ENCODE measurements at regions not wholly inside any gene's neighbourhood (a gene's known extent, or its start where the extent isn't known, plus 50 kb on each side); places are given as distances from the start of the nearest gene placed in this dataset.

GRCh38 chr13:91036886-91037285 is 310.6 kb upstream of the MIR17HG start:
- WGBS, 2 donors (ENCODE audit: low coverage in 1 of 2) = 51 to 71% methylated on average over 3 of the region's 3 CpGs
- no peaks in the 10 kb centered on the region for H3K9me3 ChIP-seq
- no peak overlapping the region for H3K4me3 ChIP-seq
- intact Hi-C loops (cut with DNase I; ENCODE audit: low total_unique reads) = no loop called here
- no peak overlapping the region for H3K27ac ChIP-seq
- H3K36me3 ChIP-seq = no peaks in the 10 kb centered on the region
- TF ChIP-seq CTCF (IDR thresholded peaks at IDR 0.05) (no peak), POLR2AphosphoS5 (IDR thresholded peaks at IDR 0.05) (no peak), EP300 (IDR thresholded peaks at IDR 0.05; ENCODE audit: low read depth) (no peak), POLR2A (IDR thresholded peaks at IDR 0.05) (no peak)
- DNase-seq = no peak
- in situ Hi-C loops (cut with MboI; ENCODE audit: low pct_ligation_motif_present in 1 of 4, low pct_unique_long_range_greater_than_20kb in 1 of 4, low sequenced_read_pairs in 3 of 4) = no loop called here
- H3K27me3 ChIP-seq = no peaks in the 10 kb centered on the region
- no peaks in the 10 kb centered on the region for H3K4me1 ChIP-seq

- no peak overlapping the region for H3K27ac ChIP-seq
- in situ Hi-C loops (cut with MboI; ENCODE audit: low pct_ligation_motif_present in 1 of 4, low pct_unique_long_range_greater_than_20kb in 1 of 4, low sequenced_read_pairs in 3 of 4) (no loop called here), intact Hi-C loops (cut with DNase I; ENCODE audit: low total_unique reads) (no loop called here)
- DNase-seq = no peak
- no peak overlapping the region for H3K4me3 ChIP-seq
- no peaks in the 10 kb centered on the region for H3K36me3 ChIP-seq
- TF ChIP-seq EP300 (IDR thresholded peaks at IDR 0.05; ENCODE audit: low read depth) (no peak), POLR2A (IDR thresholded peaks at IDR 0.05) (no peak), CTCF (IDR thresholded peaks at IDR 0.05) (no peak), POLR2AphosphoS5 (IDR thresholded peaks at IDR 0.05) (no peak)
- H3K4me1 ChIP-seq = no peaks in the 10 kb centered on the region
- 50 to 69% methylated on average over 1 of the region's 1 CpG for WGBS, 2 donors (ENCODE audit: low coverage in 1 of 2)
- H3K9me3 ChIP-seq = no peaks in the 10 kb centered on the region
- no peaks in the 10 kb centered on the region for H3K27me3 ChIP-seq
These were observed 304.6 kb upstream of the MIR17HG start for GRCh38 chr13:91042870-91043269.

- WGBS, 2 donors (ENCODE audit: low coverage in 1 of 2) = 47% methylated on average over 5 of the region's 5 CpGs
- intact Hi-C loops (cut with DNase I; ENCODE audit: low total_unique reads) = no loop called here
- Histone ChIP-seq H3K27ac (no peak overlapping the region), H3K36me3 (no peaks in the 10 kb centered on the region), H3K4me1 (no peaks in the 10 kb centered on the region), H3K4me3 (no peak overlapping the region), H3K9me3 (no peaks in the 10 kb centered on the region), H3K27me3 (no peaks in the 10 kb centered on the region)
- no peak for TF ChIP-seq POLR2A (IDR thresholded peaks at IDR 0.05)
- TF ChIP-seq POLR2AphosphoS5 (IDR thresholded peaks at IDR 0.05) = no peak
- no peak for TF ChIP-seq CTCF (IDR thresholded peaks at IDR 0.05)
- TF ChIP-seq EP300 (IDR thresholded peaks at IDR 0.05; ENCODE audit: low read depth) = no peak
- in situ Hi-C loops (cut with MboI; ENCODE audit: low pct_ligation_motif_present in 1 of 4, low pct_unique_long_range_greater_than_20kb in 1 of 4, low sequenced_read_pairs in 3 of 4) = no loop called here
- no peak for DNase-seq
These were observed 302.0 kb upstream of the MIR17HG start for GRCh38 chr13:91045351-91046034.

- WGBS, 2 donors (ENCODE audit: low coverage in 1 of 2) = 63 to 68% methylated on average over 3 to 4 of the region's 4 CpGs
- intact Hi-C loops (cut with DNase I; ENCODE audit: low total_unique reads) = no loop called here
- TF ChIP-seq CTCF (IDR thresholded peaks at IDR 0.05) = no peak
- no peak for TF ChIP-seq POLR2AphosphoS5 (IDR thresholded peaks at IDR 0.05)
- TF ChIP-seq EP300 (IDR thresholded peaks at IDR 0.05; ENCODE audit: low read depth) = no peak
- no peak for TF ChIP-seq POLR2A (IDR thresholded peaks at IDR 0.05)
These were observed 300.7 kb upstream of the MIR17HG start for GRCh38 chr13:91046715-91047327.

More at GRCh38 chr13:91046715-91047327, 300.7 kb upstream of the MIR17HG start:
- in situ Hi-C loops (cut with MboI; ENCODE audit: low pct_ligation_motif_present in 1 of 4, low pct_unique_long_range_greater_than_20kb in 1 of 4, low sequenced_read_pairs in 3 of 4) = no loop called here
- Histone ChIP-seq H3K9me3 (no peaks in the 10 kb centered on the region), H3K36me3 (no peaks in the 10 kb centered on the region), H3K27me3 (no peaks in the 10 kb centered on the region), H3K4me3 (no peak overlapping the region), H3K4me1 (no peaks in the 10 kb centered on the region), H3K27ac (no peak overlapping the region)
- no peak for DNase-seq
